Fibroblast of lung (primary cell): ENCODE measurements at regions not wholly inside any gene's neighbourhood (a gene's known extent, or its start where the extent isn't known, plus 50 kb on each side); places are given as distances from the start of the nearest gene placed in this dataset.

Source experiments
- DNase-seq, 2 donors: peaks; one replicate each; pipeline versions ENCODE4 v3.0.0 to v3.0.0-alpha.2; 2010; ENCODE audit warnings: low read depth in 2 of 2
- H2AFZ ChIP-seq: 2 replicates; pipeline ENCODE4 v1.5.1; 2012; ENCODE audit warnings: low read length, control low read depth, inconsistent platforms
- H3K27ac ChIP-seq: 2 replicates; pipeline ENCODE4 v1.5.1; 2011; ENCODE audit warnings: low read length, control low read depth; ENCODE audit not compliant: insufficient read depth
- H3K27me3 ChIP-seq: 2 replicates; pipeline ENCODE4 v1.5.1; 2011; ENCODE audit warnings: mild to moderate bottlenecking, low read length; ENCODE audit not compliant: control insufficient read depth, insufficient read depth
- H3K36me3 ChIP-seq: 2 replicates; pipeline ENCODE4 v1.5.1; 2011; ENCODE audit warnings: low read length; ENCODE audit not compliant: control insufficient read depth, insufficient read depth
- H3K4me1 ChIP-seq: 2 replicates; pipeline ENCODE4 v1.5.1; 2011; ENCODE audit warnings: low read length; ENCODE audit not compliant: control insufficient read depth, insufficient read depth; ENCODE audit errors: extremely low read depth
- H3K4me2 ChIP-seq: 2 replicates; pipeline ENCODE4 v1.5.1; 2011; ENCODE audit warnings: low read length, control low read depth; ENCODE audit not compliant: insufficient read depth; ENCODE audit errors: extremely low read depth
- H3K4me3 ChIP-seq, 4 experiments: fragments of 200-600 bp in 1 of 4; sonication (generic) in 1 of 4; replicated peaks in 1 of 4; 2 replicates each; pipeline ENCODE4 v1.5.1; 2011 to 2016; ENCODE audit warnings: low read length in 4 of 4, low read depth in 3 of 4, mild to moderate bottlenecking in 3 of 4, control low read depth in 2 of 4, inconsistent platforms in 1 of 4, mixed read lengths in 1 of 4; ENCODE audit not compliant: insufficient read depth in 1 of 4; ENCODE audit errors: control extremely low read depth in 1 of 4
- H3K79me2 ChIP-seq: 2 replicates; pipeline ENCODE4 v1.5.1; 2012; ENCODE audit warnings: mild to moderate bottlenecking, low read length, inconsistent platforms; ENCODE audit not compliant: control insufficient read depth, insufficient read depth
- H3K9ac ChIP-seq: 2 replicates; pipeline ENCODE4 v1.5.1; 2011; ENCODE audit warnings: mild to moderate bottlenecking, low read length, control low read depth; ENCODE audit not compliant: insufficient read depth
- H3K9me3 ChIP-seq: 2 replicates; pipeline ENCODE4 v1.5.1; 2012; ENCODE audit warnings: low read depth, low read length; ENCODE audit not compliant: control insufficient read depth, insufficient read depth
- H4K20me1 ChIP-seq: 2 replicates; pipeline ENCODE4 v1.5.1; 2011; ENCODE audit warnings: low read length; ENCODE audit not compliant: control insufficient read depth, insufficient read depth; ENCODE audit errors: extremely low read depth
- CTCF ChIP-seq, 2 donors: IDR thresholded peaks in 1 of 2; conservative IDR thresholded peaks in 1 of 2; 1 replicate in 1 of 2; 2 replicates in 1 of 2; pipeline ENCODE4 v1.5.1; 2011 to 2012; ENCODE audit warnings: low read length in 2 of 2, control low read depth in 1 of 2, inconsistent platforms in 1 of 2, low read depth in 1 of 2, mild to moderate bottlenecking in 1 of 2
- EZH2 ChIP-seq: IDR thresholded peaks from 2 replicates; pipeline ENCODE4 v1.5.1; 2012; ENCODE audit warnings: low read length, control low read depth, mild to moderate bottlenecking; ENCODE audit errors: missing control alignments

GRCh38 chr21:35743571-35743970 lies 316.8 kb downstream of the SETD4 start:
- H3K4me2 ChIP-seq = no peak overlapping the region
- DNase-seq = peak; percentile 21 to 43

GRCh38 chr21:35738347-35738961 lies 321.9 kb downstream of the SETD4 start:
- no peak overlapping the region for H2AFZ ChIP-seq
- H3K9ac ChIP-seq = no peak overlapping the region
- H3K27ac ChIP-seq = no peak overlapping the region

More at GRCh38 chr21:35743571-35743970, 316.8 kb downstream of the SETD4 start:
- Histone ChIP-seq H3K4me3 (no peak overlapping the region), H4K20me1 (no peaks in the 10 kb centered on the region), H3K9me3 (no peaks in the 10 kb centered on the region), H3K36me3 (no peaks in the 10 kb centered on the region), H3K9ac (no peak overlapping the region), H3K27me3 (no peaks in the 10 kb centered on the region), H3K4me1 (no peaks in the 10 kb centered on the region), H2AFZ (no peak overlapping the region), H3K27ac (no peak overlapping the region), H3K79me2 (no peaks in the 10 kb centered on the region)
- TF ChIP-seq CTCF (conservative IDR thresholded peaks at IDR 0.05 in 1 of 2, IDR thresholded peaks at IDR 0.05 in 1 of 2; ENCODE audit: low read depth in 1 of 2, low read length in 2 of 2) (no peak), EZH2 (no peak)

GRCh38 chr21:35737899-35738346 lies 322.4 kb downstream of the SETD4 start:
- no peak overlapping the region for H3K27ac ChIP-seq
- H3K9me3 ChIP-seq = no peaks in the 10 kb centered on the region
- no peaks in the 10 kb centered on the region for H3K27me3 ChIP-seq
- no peaks in the 10 kb centered on the region for H3K79me2 ChIP-seq
- peak in 1 of 2 donors; percentile 69 for DNase-seq
- TF ChIP-seq EZH2 (no peak), CTCF (conservative IDR thresholded peaks at IDR 0.05 in 1 of 2, IDR thresholded peaks at IDR 0.05 in 1 of 2; ENCODE audit: low read depth in 1 of 2, low read length in 2 of 2) (no peak)
- no peak overlapping the region for H3K9ac ChIP-seq
- no peak overlapping the region for H3K4me3 ChIP-seq
- H4K20me1 ChIP-seq = no peaks in the 10 kb centered on the region
- H3K4me2 ChIP-seq = no peak overlapping the region
- H3K36me3 ChIP-seq = no peaks in the 10 kb centered on the region
- no peaks in the 10 kb centered on the region for H3K4me1 ChIP-seq
- no peak overlapping the region for H2AFZ ChIP-seq

More at GRCh38 chr21:35738347-35738961, 321.9 kb downstream of the SETD4 start:
- Histone ChIP-seq H3K4me3 (no peak overlapping the region), H4K20me1 (no peaks in the 10 kb centered on the region), H3K4me1 (no peaks in the 10 kb centered on the region), H3K9me3 (no peaks in the 10 kb centered on the region), H3K4me2 (no peak overlapping the region), H3K36me3 (no peaks in the 10 kb centered on the region), H3K27me3 (no peaks in the 10 kb centered on the region), H3K79me2 (no peaks in the 10 kb centered on the region)
- peak in 1 of 2 donors; percentile 86 for DNase-seq
- TF ChIP-seq CTCF (conservative IDR thresholded peaks at IDR 0.05 in 1 of 2, IDR thresholded peaks at IDR 0.05 in 1 of 2; ENCODE audit: low read depth in 1 of 2, low read length in 2 of 2) = no peak
- no peak for TF ChIP-seq EZH2
